Uterus (tissue), 2 donors: ENCODE measurements at regions not wholly inside any gene's neighbourhood (a gene's known extent, or its start where the extent isn't known, plus 50 kb on each side); places are given as distances from the start of the nearest gene placed in this dataset.

Source experiments
- CTCF ChIP-seq, 4 experiments: fragments of 200-600 bp in 2 of 4; fragments of 450-650 bp in 2 of 4; sonication (generic) in 2 of 4; IDR thresholded peaks; one replicate each; pipeline ENCODE4 v1.5.1; 2016 to 2019; ENCODE audit warnings: antibody characterized with exemption in 4 of 4, mild to moderate bottlenecking in 2 of 4, moderate library complexity in 1 of 4
- POLR2A ChIP-seq, 2 donors: fragments of 450-650 bp; IDR thresholded peaks; one replicate each; pipeline ENCODE4 v1.6.1; 2016; ENCODE audit warnings: antibody characterized with exemption in 2 of 2, mild to moderate bottlenecking in 1 of 2, moderate library complexity in 1 of 2

DNA sequence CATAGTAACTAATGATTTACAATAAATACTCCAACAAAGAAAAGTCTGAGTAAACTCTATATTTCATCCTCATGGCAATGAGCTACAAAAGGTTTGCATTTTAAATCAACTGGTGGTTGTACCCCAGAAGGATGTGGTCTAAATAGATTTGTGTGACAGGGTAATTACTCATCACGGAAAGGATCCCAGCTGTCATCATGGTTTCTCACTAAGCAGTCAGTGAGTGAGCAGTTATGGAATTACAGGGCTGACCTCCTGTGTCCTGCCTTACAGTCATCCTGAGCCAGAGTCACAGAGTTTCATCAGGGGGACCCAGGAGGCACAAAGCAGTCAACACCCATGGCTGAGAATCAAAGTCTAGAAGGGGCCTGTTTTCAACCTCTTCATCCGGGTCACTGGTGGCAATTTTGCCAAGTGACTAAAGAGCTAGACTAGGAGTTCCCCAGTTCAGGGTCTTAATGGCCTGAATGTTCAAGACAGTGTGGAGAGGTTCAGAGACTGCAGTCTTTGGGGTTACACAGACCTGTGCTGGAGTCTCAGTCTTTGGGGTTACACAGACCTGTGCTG, 210.7 kb upstream of the SLC24A2 start:
- TF ChIP-seq CTCF (IDR thresholded peaks at IDR 0.05) (no peak), POLR2A (IDR thresholded peaks at IDR 0.05) (no peak)
